EH (cell line): ENCODE measurements at regions not wholly inside any gene's neighbourhood (a gene's known extent, or its start where the extent isn't known, plus 50 kb on each side); places are given as distances from the start of the nearest gene placed in this dataset.
"Not testable (repeated sequence)": the region's sequence is repeated elsewhere in the genome, so short reads cannot be mapped to it uniquely, and the experiment has no call there.

Source experiments
- DNase-seq: peaks from one replicate; pipeline ENCODE4 v3.0.0-alpha.2; 2015; ENCODE audit warnings: low read depth

DNA sequence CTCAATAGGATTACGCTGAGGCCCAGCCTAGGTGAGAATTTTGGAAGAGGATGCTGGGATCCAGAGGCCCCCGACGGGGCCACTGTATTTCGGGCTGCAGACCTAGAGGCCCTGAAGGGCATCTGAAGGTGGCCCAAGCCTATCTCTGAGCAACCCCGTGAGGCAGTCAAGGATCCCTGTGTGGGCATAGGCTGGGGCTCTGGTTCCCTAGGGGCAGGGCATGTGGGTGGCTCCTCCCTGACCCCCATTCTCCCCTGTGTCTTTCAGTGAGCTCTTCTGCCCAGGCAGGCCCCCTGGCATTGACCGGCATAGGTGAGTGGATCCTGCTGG, 216.0 kb downstream of the SNRPN start:
- no peak for DNase-seq

DNA sequence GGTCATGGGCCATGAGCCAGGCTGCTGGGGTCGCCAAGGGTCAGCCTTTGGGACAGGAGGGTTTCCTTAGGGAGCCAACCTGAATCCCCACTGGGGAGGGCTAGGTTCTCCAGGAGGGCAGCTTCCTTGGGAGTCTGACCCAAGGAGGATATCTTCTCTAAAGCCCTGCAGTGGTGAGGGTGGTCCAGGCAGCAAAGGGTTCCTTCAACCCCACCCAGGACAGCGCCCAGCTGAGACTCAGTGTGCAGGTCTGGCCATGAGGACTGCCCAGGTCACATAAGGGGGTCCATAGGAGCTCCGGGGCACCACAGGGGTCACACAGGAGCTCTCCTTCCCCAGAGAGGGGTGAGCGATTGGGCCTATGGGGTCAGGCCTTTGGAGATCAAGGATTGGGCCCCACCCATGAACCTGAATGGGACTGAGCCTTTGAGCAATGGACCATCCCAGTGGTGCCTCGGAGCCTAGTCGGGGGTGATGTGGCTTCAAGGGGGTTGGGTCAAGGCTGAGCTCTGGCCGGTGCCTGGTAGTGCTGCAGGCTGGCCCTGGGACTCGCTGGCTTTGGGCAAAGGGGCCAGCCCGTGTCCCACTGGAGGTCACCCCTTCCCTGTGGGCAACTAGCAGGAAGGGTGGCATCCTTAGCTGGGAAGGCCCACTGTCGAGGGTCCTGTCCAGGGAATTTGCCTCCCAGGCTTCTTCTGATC, 216.5 kb downstream of the SNRPN start:
- DNase-seq: no peak

DNA sequence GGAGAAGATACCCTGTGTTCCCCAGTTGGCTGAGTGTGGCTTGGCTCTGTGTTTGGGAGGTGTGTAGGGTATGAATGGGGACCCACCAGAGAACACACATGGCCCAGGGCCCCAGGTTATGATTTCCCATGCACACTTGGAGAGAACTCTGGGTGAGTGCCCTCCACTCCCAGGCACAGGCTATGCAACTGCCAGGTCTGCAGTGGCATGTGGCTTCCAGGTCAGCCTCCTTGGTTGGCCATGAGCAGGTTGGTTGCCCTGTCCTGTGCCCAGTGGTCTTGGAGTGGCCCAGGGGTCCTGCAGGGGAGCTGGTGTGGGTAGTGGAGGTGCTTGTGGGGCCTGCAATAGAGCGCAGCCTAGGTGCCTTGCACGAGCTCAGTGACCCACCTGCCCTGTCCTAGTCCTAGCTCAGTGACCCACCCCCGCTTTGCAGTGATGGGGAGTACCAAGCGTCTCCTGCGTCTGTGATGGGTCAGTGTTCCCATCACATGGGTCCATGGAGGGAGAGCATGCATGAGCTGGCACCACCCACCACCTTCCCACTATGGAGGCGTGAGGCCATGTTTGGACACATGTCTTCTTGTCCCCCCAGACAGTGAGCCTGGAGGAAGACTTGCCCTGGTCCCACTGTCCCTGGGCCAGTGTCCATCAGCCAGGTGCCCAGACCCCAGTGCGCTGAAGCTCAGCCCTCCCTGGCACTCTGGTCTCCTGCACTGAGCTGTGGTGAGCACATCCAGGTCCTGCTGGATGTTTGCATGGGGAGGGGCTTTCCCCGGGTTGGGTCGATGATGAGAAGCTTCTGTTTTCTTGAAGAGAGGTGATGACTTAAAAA, 217.3 kb downstream of the SNRPN start:
- DNase-seq: no peak

DNA sequence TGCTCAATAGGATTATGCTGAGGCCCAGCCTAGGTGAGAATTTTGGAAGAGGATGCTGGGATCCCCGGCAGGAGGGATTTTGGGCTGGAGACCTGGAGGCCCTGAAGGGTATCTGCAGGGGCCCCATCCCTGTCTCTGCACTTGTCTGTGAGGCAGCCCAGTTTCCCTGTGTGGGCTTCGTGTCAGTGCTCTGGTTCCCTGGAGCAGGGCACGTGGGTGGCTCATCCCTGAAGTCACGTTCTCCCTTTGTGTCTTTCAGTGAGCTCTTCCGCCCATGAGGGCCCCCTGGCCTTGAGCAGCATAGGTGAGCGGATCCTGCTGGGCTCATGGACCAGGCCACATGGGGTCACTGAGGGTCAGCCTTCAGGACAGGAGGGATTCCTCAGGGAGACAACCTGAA, 217.9 kb downstream of the SNRPN start:
- no peak for DNase-seq

DNA sequence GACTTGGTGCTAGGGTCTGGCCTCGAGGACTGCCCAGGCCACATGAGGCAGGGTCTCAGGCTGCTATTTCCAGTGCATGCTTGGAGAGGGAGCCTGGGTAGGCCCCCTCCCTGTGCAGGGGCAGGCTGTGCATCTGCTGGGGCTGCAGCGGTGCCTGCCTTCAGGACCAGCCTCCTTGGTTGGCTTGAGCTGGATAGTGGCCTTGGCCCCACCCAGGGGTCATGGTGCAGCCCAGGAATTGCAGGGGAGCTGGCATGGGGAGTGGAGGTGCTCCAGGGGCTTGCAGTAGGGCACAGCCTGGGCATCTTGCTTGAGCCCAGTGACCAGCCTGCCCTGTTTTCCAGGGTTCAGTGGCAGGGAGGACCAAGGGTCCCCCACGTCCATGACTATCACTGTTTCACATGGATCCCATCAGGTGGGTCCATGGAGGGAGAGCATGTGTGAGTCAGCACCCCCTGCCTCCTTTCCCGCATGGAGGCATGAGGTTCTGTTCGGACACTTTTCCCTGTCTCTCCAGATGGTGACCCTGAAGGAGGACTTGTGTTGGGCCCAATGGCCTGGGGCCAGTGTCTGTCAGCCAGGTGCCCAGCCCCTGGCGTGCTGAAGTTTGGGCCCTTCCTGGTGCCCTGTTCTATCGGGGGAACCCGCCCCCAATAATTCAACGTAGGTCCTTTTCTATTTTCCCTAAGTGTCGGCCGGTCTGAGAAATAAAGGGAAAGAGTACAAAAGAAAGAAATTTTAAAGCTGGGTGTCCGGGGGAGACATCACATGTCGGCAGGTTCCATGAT, 218.6 kb downstream of the SNRPN start:
- DNase-seq: no peak

DNA sequence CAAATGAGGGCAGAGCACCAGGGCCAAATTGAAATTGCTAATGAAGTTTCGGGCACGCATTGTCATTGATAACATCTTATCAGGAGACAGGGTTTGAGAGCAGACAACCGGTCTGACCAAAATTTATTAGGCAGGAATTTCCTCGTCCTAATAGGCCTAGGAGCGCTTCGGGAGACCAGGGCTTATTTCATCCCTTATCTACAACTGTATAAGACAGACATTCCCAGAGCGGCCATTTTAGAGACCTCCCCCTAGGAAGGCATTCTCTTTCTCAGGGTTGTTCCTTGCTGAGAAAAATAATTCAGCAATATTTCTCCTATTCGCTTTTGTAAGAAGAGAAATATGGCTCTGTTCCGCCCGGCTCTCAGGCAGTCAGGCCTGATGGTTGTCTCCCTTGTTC, 219.4 kb downstream of the SNRPN start:
- DNase-seq: not testable (repeated sequence)

DNA sequence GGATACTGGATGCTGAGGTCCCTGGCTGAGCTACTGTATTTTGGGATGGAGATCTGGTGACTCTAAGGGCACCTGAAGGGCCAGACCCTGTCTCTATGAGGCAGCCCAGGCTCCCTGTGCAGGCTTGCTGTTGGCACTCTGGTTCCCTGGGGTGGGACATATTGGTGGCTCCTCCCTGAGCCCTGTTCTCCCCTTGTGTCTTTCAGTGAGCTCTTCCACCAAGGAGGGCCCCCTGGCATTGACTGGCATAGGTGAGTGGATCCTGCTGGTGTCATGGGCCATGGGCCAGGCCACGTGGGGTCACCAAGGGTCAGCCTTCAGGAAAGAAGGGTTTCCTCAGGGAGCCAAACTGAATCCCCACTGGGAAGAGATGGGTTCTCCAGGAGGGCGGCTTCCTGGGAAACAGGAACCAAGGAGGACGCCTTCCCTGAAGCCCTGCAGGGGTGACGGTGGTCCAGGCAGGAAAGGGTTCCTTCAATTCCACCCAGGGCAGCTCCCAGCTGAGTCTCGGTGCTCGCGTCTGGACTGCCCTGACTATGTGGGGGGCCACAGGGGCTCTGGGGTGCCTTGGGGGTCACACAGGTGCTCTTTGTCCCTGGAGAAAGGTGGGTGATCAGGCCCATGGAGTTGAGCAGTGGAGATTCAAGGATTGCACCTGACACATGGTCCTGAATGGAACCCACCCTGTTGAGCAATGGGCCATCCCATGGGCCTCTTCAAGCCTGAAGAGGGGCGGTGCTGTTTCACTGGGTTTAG, 220.4 kb downstream of the SNRPN start:
- DNase-seq: no peak

DNA sequence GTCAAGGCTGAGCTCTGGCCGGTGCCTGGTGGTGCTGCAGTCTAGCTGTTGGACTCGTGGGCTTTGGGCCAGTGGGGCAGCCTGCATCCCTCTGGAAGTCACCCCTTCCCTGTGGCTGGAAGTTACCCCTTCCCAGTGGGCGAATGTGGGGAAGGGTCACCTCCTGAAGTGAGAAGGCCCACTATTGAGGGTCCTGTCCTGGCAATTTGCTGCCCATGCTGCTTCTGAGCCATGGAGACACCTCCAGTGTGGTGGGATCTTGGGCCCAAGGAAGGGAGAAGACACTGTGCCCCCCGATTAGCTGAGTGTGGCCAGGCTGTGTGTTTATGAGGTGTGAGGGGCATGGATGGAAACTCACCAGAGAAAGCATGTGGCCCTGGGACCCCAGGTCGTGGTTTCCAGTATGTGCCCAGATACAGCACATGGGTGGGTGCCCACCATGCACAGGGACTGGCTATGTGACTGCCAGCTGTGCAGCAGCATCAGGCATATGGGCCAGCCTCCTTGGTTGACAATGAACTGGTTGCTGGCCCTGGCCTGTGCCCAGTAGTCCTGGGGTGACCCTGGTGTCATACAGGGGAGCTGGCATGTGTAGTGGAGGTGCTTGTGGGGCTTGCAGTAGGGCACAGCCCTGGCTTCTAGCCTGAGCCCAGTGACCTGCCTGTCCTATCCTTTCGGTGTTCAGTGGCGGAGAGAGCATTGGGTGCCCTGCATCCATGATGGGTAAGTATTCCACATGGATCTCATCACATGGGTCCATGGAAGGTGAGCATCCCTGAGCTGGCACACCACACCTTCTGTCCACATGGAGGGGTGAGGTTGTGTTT, 221.2 kb downstream of the SNRPN start:
- DNase-seq: no peak

DNA sequence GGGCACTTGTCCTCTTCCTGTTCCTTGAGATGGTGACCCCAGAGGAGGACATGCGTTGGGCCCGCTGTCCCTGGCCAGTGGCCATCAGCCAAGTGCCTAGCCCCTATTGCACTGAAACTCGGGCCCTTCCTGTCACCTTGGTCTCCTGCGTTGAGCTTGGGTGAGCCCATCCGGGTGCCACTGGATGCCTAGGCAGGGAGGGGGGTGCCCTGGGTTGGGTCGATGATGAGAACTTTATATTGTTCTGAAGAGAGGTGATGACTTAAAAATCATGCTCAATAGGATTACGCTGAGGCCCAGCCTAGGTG, 221.8 kb downstream of the SNRPN start:
- no peak for DNase-seq

DNA sequence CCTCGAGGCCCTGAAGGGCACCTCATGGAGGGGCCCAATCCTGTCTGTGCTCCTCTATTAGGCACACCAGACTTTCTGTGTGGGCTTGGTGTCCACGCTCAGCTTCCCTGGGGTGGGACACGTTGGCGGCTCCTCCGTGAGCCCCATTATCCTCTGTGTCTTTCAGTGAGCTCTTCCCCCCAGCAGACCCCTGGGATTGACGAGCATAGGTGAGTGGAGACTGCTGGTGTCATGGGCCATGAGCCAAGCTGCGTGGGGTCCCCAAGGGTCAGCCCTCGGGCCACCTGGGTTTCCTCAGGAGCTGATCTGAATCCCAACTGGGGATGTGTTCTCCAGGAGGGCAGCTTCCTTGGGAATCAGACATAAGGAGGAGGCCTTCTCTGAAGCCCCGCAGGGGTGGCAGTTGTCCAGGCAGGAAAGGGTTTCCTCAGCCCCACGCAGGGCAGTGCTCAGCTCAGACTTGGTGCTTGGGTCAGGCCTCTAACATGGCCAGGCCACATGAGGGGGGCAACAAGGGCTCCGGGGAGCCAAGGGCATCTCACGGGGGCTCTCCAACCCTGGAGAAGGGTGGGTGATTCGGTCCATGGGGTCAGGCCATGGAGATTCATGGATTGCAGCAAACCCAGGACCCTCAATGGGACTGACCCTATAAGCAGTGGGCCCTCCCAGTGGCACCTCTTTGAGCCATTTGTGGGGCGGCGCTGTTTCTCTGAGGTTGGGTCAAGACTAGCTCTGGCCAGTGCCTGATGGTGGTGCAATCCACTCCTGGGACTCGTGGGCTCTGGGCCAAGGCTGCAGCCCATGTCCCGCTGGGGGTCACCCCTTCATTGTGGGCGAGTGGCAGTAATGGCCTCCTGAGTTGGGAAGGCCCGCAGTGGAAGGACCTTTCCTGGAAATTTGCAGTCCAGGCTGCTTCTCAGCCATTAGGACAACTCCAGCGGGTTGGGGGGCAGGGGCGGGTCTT, 222.5 kb downstream of the SNRPN start:
- no peak for DNase-seq

DNA sequence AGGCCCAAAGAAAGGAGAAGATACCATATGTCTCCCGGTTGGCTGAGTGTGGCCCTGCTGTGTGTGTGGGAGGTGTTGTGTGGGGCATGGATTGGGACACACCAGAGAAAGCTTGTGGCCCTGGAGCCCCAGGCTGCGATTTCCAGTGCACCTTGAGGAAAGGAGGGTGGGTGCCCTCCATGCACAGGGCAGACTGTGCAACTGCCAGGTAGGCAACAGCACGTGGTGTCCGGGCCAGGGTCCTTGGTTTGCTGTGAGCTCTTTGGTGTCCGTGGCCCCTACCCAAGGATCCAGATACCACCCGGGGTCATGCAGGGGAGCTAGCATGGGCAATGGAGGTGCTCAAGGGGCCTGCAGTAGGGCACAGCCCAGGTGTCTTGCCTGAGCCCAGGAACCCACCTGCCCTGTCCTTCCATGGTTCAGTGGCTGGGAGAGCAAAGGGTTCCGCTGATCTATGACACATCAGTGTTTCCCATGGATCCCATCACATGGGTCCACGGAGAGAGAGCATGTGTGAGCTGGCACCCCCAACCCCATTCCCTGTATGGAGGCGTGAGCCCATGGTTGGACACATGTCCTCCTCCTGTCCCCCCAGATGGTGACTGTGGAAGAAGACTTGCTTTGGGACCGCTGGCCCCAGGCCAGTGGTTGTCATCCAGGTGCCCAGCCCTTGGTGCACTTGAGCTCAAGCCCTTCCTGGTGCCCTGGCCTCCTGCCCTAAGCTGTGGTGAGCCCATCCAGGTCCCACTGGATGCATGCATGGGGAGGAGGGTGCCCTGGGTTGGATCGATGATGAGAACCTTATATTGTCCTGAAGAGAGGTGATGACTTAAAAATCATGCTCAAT, 223.4 kb downstream of the SNRPN start:
- no peak for DNase-seq

DNA sequence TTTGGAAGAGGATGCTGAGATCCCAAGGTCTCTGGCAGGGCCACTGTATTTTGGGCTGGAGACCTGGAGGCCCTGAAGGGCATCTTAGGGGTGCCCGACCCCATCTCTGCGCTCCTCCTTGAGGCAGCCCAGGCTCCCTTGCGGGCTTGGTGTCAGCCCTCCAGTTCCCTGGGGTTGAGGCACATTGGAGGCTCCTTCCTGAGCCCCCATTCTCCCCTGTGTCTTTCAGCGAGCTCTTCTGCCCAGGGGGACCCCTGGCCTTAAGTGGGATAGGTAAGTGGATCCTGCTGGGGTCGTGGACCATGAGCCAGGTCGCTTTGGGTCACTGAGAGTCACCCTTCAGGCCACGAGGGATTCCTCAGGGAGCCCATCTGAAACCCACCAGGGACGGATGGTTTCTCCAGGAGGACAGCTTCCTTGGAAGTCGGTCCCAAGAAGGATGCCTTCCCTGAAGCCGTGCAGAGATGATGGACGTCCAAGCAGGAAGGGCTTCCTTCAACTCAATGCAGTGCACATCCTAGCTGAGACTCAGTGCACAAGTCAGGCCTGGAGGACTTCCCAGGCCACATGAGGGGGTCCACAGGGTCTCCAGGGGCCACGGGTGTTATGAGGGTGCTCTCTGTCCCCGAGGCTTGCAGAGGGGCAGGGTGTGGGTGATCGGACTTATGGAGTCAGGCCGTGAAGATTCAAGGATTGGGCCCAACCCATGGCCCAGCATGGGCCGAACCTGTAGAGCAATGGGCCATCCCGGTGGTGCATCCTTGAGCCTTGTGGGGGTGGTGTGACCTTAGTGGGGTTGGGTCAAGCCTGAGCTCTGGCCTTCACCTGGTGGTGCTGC, 224.3 kb downstream of the SNRPN start:
- DNase-seq: no peak

DNA sequence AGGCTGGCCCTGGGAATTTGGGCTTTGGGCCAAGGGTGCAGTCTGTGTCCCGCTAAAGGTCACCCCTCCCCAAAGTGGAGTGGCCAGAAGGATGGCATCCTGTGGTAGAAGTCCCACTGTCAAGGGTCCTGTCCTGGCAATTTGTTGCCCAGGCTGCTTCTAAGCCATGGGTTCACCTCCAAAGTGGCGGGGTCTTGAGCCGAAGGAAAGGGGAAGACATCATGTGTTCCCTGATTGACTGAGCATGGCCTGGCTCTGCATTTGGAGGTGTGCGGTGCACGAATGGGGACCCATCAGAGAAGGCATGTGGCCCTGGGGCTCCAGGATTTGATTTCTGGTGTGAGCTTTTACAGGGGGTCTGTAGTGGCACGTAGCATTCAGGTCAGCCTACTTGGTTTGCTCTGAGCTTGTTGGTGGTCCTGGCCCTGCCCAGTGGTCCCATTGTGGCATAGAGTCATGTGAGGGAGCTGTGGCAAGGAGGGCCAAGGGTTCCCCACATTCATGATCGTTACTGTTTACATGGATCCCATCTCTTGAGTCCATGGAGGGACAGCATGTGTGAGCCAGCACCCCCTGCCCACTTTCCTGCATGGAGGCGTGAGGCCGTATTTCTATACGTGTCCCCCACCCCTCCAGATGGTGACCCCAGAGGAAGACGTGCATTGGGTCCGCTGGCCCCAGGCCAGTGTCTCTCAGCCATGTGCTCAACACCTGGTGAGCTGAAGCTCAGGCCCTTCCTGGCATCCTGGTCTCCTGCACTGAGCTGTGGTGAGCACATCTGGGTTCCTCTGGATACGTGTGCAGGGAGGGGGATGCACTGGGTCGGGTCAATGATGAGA, 225.1 kb downstream of the SNRPN start:
- no peak for DNase-seq

DNA sequence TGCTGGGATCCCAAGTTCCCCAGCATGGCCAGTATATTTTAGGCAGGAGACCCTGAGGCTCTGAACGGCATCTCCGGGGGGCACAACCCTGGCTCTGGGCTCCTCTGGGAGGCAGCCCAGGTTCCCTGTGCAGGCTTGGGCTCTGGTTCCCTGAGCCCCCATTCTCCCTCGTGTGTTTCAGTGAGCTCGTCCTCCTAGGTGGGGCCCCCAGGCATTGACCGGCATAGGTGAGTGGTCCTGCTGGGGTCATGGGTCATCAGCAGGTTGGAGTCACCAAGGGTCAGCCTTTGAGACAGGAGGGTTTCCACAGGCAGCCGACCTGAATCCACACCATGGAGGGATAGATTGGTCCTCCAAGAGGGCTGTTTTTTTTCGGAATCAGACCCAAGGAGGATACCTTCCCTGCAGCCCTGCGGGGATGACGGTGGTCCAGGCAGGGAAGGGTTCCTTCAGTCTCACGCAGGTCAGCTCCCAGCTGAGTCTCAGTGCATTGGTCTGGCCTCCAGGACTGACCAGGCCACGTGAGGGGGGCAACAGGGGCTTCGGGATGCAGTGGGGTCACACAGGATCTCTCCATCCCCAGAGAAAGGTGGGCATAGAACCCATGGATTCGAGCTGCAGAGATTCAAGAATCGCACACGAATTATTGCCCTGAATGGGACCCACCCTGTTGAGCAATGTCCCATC, 226.0 kb downstream of the SNRPN start:
- DNase-seq: no peak

DNA sequence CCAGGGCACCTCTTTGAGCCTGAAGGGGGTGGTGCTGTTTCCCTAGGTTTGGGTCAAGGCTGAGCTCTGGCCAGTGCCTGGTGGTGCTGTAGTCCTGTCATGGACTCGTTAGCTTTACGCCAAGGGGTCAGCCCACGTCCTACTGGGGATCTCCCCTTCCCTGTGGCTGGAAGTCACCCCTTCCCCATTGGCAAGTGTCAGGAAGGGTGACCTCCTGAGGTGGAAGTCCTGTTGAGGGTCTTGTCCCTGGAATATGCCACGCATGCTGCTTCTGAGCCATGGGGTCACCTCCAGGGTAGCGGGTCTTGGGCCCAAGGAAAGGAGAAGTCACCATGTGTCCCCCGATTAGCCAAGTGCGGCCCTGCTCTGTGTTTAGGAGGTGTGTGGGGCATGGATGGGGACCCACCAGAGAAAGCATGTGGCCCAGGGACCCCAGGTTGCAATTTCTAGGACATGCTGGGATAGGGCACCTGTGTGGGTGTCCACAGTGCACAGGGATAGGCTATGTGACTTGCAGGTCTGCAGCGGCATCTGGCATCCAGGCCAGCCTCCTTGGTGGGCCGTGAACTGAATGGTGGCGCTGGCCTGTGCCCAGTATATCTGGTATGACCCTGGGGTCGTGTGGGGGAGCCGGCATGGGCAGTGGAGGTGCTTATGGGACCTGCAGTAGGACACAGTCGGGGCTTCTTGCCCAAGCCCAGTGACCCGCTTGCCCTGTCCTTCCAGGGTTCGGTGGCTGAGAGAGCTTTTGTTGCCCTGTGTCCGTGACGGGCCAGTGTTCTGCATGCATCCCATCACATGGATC, 226.7 kb downstream of the SNRPN start:
- no peak for DNase-seq

DNA sequence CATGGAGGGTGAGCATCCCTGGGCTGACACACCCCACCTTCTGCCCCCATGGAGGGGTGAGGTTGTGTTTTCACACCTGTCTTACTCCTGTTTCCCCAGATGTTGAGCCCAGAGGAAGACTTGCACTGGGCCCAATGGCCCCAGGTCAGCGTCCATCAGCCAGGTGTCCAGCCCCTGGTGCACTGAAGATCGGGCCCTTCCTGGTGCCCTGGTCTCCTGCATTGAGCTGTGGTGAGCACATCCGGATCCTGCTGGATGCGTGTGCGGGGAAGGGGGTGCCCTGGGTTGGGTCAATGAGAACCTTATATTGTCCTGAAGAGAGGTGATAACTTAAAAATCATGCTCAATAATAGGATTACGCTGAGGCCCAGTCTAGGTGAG, 227.3 kb downstream of the SNRPN start:
- DNase-seq: no peak
